SK-N-SH treated with all-trans-retinoic acid at 6 μM for 48 hours (cell line): ENCODE measurements at regions not wholly inside any gene's neighbourhood (a gene's known extent, or its start where the extent isn't known, plus 50 kb on each side); places are given as distances from the start of the nearest gene placed in this dataset.

Experiments
- ATAC-seq: fragments of 200-7000 bp; cut with Tn5 transposase; 3 replicates; pipeline ENCODE4 v1.9.1; 2020; ENCODE audit warnings: mild to moderate bottlenecking, moderate library complexity
- CSDC2 ChIP-seq: fragments of 250-450 bp; sonication (Bioruptor Pico); IDR thresholded peaks from 2 replicates; pipeline ENCODE4 v1.5.0; 2020; ENCODE audit warnings: mild to moderate bottlenecking, moderate library complexity
- CSRNP3 ChIP-seq: fragments of 250-450 bp; sonication (Bioruptor Pico); IDR thresholded peaks from 2 replicates; pipeline ENCODE4 v1.5.1; 2021; ENCODE audit warnings: mild to moderate bottlenecking, moderate library complexity
- ESRRG ChIP-seq: fragments of 250-450 bp; sonication (Bioruptor Pico); IDR thresholded peaks from 2 replicates; pipeline ENCODE4 v1.6.1; 2021; ENCODE audit warnings: mild to moderate bottlenecking
- ISL1 ChIP-seq: fragments of 250-450 bp; sonication (Bioruptor Pico); IDR thresholded peaks from 2 replicates; pipeline ENCODE4 v2.1.2; 2022; ENCODE audit warnings: mild to moderate bottlenecking, moderate library complexity
- POU6F1 ChIP-seq: fragments of 250-450 bp; sonication (Bioruptor Pico); IDR thresholded peaks from 2 replicates; pipeline ENCODE4 v1.8.0; 2021; ENCODE audit warnings: low read depth, mild to moderate bottlenecking, moderate library complexity, borderline replicate concordance
- PPARA ChIP-seq: fragments of 250-450 bp; sonication (Bioruptor Pico); IDR thresholded peaks from 2 replicates; pipeline ENCODE4 v1.5.0; 2020; ENCODE audit warnings: mild to moderate bottlenecking, borderline replicate concordance
- SNAI2 ChIP-seq: fragments of 250-450 bp; sonication (Bioruptor Pico); IDR thresholded peaks from 2 replicates; pipeline ENCODE4 v1.5.0; 2020; ENCODE audit warnings: mild to moderate bottlenecking, moderate library complexity
- TCF4 ChIP-seq: fragments of 250-450 bp; sonication (Bioruptor Pico); IDR thresholded peaks from 2 replicates; pipeline ENCODE4 v1.8.0; 2021; ENCODE audit warnings: mild to moderate bottlenecking, moderate library complexity, borderline replicate concordance
- ZC3H10 ChIP-seq: fragments of 250-450 bp; sonication (Bioruptor Pico); IDR thresholded peaks from 2 replicates; pipeline ENCODE4 v1.5.1; 2021; ENCODE audit warnings: mild to moderate bottlenecking, moderate library complexity
- ZFP3 ChIP-seq: fragments of 250-450 bp; sonication (Bioruptor Pico); IDR thresholded peaks from 2 replicates; pipeline ENCODE4 v1.5.0; 2020; ENCODE audit warnings: mild to moderate bottlenecking, moderate library complexity
- ZFP30 ChIP-seq: fragments of 450-650 bp; formaldehyde crosslinking; IDR thresholded peaks from 2 replicates; pipeline ENCODE4 v1.5.0; 2022; ENCODE audit warnings: mild to moderate bottlenecking, moderate library complexity
- ZNF565 ChIP-seq: fragments of 450-650 bp; formaldehyde crosslinking; conservative IDR thresholded peaks from 2 replicates; pipeline ENCODE4 v1.5.0; 2020; ENCODE audit warnings: low read depth, mild to moderate bottlenecking, moderate library complexity
- ZNF70 ChIP-seq: fragments of 450-650 bp; formaldehyde crosslinking; IDR thresholded peaks from 2 replicates; pipeline ENCODE4 v1.5.0; 2020; ENCODE audit warnings: mild to moderate bottlenecking, moderate library complexity
- ZNF8 ChIP-seq: fragments of 450-650 bp; formaldehyde crosslinking; IDR thresholded peaks from 2 replicates; pipeline ENCODE4 v1.5.0; 2020; ENCODE audit warnings: mild to moderate bottlenecking, moderate library complexity
- TF ChIP-seq, protein P1 (sequence below): fragments of 250-450 bp; sonication (Bioruptor Pico); IDR thresholded peaks from 2 replicates; pipeline ENCODE4 v1.8.0; 2020; ENCODE audit warnings: mild to moderate bottlenecking, moderate library complexity, borderline replicate concordance
- TF ChIP-seq, protein P2 (sequence below): fragments of 250-450 bp; sonication (Bioruptor Pico); IDR thresholded peaks from 2 replicates; pipeline ENCODE4 v1.5.0; 2020; ENCODE audit warnings: mild to moderate bottlenecking, moderate library complexity

GRCh38 chr4:17230727-17231126 lies 281.2 kb downstream of the QDPR start:
- TF ChIP-seq CSRNP3 (CRISPR knock-in tag) = no peak
- no peak for TF ChIP-seq POU6F1 (CRISPR knock-in tag)
- TF ChIP-seq ZNF565 (CRISPR knock-in tag) = no peak
- TF ChIP-seq ZNF8 (CRISPR knock-in tag) = no peak
- TF ChIP-seq ZFP30 = no peak
- no peak for ATAC-seq

DNA sequence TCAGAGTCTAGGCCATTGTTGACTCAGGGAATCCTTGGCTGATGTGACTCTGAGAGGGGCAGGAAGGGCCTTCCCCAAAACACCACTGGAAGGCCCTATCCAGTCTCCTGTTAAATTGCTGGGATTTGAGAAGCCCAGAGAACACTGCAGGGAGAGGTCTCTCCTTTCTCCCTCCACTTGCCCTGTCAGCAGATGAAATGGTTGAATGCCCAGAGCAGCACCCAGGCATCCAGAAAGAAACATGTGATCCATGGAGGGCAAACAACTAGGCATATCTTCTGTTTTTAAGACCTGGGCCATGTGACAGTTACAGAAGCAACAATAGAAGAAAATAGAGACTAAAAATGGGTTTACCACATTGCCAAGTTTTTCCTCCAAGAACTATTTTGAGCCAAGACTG lies 291.1 kb downstream of the QDPR start:
- TF ChIP-seq ZFP30 (no peak), ZNF70 (CRISPR knock-in tag) (no peak), POU6F1 (CRISPR knock-in tag) (no peak), ZFP3 (CRISPR knock-in tag) (no peak), ZNF8 (CRISPR knock-in tag) (no peak), ZNF565 (CRISPR knock-in tag) (no peak), CSDC2 (CRISPR knock-in tag) (no peak), ZC3H10 (CRISPR knock-in tag) (no peak), ESRRG (CRISPR knock-in tag) (no peak), SNAI2 (CRISPR knock-in tag) (no peak), ISL1 (no peak), PPARA (no peak)
- TF ChIP-seq, protein P1, sequence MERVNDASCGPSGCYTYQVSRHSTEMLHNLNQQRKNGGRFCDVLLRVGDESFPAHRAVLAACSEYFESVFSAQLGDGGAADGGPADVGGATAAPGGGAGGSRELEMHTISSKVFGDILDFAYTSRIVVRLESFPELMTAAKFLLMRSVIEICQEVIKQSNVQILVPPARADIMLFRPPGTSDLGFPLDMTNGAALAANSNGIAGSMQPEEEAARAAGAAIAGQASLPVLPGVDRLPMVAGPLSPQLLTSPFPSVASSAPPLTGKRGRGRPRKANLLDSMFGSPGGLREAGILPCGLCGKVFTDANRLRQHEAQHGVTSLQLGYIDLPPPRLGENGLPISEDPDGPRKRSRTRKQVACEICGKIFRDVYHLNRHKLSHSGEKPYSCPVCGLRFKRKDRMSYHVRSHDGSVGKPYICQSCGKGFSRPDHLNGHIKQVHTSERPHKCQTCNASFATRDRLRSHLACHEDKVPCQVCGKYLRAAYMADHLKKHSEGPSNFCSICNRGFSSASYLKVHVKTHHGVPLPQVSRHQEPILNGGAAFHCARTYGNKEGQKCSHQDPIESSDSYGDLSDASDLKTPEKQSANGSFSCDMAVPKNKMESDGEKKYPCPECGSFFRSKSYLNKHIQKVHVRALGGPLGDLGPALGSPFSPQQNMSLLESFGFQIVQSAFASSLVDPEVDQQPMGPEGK (CRISPR knock-in tag) = no peak
- TF ChIP-seq, protein P2, sequence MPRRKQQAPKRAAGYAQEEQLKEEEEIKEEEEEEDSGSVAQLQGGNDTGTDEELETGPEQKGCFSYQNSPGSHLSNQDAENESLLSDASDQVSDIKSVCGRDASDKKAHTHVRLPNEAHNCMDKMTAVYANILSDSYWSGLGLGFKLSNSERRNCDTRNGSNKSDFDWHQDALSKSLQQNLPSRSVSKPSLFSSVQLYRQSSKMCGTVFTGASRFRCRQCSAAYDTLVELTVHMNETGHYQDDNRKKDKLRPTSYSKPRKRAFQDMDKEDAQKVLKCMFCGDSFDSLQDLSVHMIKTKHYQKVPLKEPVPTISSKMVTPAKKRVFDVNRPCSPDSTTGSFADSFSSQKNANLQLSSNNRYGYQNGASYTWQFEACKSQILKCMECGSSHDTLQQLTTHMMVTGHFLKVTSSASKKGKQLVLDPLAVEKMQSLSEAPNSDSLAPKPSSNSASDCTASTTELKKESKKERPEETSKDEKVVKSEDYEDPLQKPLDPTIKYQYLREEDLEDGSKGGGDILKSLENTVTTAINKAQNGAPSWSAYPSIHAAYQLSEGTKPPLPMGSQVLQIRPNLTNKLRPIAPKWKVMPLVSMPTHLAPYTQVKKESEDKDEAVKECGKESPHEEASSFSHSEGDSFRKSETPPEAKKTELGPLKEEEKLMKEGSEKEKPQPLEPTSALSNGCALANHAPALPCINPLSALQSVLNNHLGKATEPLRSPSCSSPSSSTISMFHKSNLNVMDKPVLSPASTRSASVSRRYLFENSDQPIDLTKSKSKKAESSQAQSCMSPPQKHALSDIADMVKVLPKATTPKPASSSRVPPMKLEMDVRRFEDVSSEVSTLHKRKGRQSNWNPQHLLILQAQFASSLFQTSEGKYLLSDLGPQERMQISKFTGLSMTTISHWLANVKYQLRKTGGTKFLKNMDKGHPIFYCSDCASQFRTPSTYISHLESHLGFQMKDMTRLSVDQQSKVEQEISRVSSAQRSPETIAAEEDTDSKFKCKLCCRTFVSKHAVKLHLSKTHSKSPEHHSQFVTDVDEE (CRISPR knock-in tag) = no peak
- no peak for ATAC-seq

GRCh38 chr4:17218786-17219185 lies 293.1 kb downstream of the QDPR start:
- TF ChIP-seq TCF4 (peak; percentile 43), CSRNP3 (CRISPR knock-in tag) (no peak)
- ATAC-seq = no peak
